Posterior vena cava (tissue), 2 donors: ENCODE measurements at regions not wholly inside any gene's neighbourhood (a gene's known extent, or its start where the extent isn't known, plus 50 kb on each side); places are given as distances from the start of the nearest gene placed in this dataset.

Experiments
- DNase-seq: peaks from one replicate; pipeline ENCODE4 v3.0.0-alpha.2; 2020; ENCODE audit warnings: low spot score
- intact Hi-C, 2 donors: fragments of 100-400 bp; cut with DNase I; formaldehyde crosslinking; loops; one replicate each; pipeline versions ENCODE4 v1.14.1 to v1.14.2; 2022 to 2023
- donor health status: DM: yes; HTN: yes; CAD: no.
- donor health status: DM: yes; HTN: yes; CAD: no.

DNA sequence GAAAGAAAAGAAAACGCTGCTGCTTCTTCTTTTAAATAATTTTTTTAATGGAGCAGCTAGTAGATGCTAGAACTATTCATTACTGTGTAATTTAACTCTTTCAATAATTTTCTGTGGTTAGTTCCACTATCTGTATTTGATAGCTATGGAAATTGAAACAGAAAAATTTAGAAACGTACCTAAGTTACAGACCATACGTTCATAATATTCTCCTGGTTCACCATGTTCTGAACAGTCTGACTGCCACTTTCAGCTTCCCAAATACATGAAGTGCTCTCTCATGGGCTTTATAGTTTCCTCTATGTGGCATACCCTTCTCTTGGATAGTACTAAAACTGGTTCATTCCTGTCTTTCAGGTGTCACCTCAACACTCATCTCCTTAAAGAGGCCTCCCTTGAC lies 508.0 kb downstream of the MDFIC start:
- intact Hi-C loops = no loop called here
- DNase-seq = no peak

DNA sequence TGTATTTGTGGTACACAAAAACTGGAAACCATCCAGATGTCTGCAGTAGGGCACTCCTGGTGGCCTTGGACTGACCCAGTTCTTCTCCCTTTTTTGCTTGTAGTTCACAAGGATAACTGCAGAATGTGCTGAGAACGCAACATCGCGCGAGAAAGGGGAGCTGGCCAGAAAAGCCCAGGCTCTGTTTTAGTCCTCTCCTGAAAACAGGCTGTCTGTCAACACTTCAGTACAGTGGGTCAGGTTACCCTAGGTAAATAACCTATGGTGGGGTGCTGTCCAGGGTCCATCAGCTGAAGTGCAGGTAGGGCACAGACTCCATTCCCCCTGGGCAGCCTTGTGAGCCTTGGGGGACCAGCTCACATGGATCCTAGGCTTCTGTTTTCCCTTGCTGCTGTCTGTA lies 495.8 kb downstream of the MDFIC start:
- DNase-seq = no peak
- intact Hi-C loops = loop anchor here in 1 of 2 donors (10.0 kb wide), 1 partner anchor 637 kb away; no protein-coding TSS in a partner anchor

- no peak for DNase-seq
- intact Hi-C loops = loop anchor here in 1 of 2 donors (10.0 kb wide), 1 partner anchor 644 kb away; no protein-coding TSS in a partner anchor
These were observed 489.2 kb downstream of the MDFIC start for GRCh38 chr7:115410972-115411686.

DNA sequence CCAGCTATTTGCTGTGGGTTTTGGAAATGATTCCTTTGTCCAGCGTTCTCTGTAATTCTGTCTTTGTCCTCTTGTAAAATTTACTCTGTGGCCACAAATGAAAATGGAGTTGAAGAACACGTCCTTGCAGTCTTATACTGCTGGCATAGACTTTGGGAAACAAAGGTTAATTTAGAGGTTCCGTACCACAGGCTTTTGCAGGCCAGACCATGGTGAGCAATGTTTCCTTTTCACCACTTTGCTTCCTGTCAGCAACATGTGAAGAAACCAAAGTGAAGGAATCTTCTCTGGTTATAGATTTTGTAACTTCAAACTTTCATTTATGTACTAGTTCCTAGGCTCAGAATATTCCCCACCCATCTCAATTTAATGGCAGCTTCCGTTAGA lies 488.5 kb downstream of the MDFIC start:
- intact Hi-C loops = loop anchor here in 1 of 2 donors (10.0 kb wide), 1 partner anchor 644 kb away; no protein-coding TSS in a partner anchor
- no peak for DNase-seq

DNA sequence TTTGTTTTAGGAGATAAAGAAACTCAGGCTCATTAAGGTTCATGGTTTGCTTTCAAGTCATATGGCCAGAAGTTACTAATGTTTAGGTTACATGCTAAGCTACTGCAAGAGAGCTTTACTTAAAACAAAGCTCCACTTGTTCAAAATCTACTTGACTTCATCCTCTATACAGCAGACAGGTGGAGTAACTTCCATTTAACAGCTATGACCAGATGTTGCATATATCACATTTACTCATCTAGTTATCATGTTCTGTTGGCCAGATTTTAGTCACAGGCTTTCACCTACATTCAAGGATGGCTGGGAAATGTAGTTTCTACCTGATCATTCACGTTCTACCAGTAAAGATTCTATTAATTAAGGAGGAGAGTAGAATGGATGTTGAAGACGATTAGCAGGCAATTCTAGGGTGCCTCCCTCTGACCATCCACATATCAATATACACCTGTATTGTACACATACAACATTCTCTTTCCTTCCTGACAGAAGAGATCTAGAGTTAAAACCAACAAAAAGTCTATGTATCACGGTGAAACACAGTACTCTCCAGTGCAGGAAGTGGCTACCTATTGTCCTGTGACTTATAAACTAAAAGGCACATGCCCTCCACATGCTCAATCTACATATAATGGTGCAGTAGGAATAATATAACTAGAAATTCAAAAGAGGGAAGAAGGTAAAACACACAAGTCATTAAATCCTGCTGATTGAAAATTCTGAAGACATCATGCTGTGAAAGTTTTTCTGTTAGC lies 488.0 kb downstream of the MDFIC start:
- intact Hi-C loops = loop anchor here in 1 of 2 donors (10.0 kb wide), 1 partner anchor 645 kb away; no protein-coding TSS in a partner anchor
- no peak for DNase-seq

DNA sequence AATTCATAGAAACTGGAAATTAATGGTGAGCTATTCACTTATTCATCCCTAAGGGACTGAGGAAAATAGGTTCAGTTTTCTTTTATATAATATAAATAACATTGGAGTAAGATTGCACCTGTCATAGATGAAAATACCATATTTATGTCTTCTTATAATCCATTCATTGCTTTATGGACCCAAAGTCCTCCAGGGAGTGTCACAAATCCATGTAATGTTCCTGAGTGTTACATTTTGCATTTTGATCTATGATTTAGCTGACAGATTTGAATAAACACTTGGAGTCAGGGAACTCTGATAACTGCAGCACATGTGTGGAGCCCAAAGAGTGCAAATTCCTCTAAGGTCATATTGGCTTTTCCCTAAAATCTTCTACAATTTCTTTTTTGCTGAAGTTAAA lies 484.3 kb downstream of the MDFIC start:
- intact Hi-C loops = no loop called here
- DNase-seq = no peak

DNA sequence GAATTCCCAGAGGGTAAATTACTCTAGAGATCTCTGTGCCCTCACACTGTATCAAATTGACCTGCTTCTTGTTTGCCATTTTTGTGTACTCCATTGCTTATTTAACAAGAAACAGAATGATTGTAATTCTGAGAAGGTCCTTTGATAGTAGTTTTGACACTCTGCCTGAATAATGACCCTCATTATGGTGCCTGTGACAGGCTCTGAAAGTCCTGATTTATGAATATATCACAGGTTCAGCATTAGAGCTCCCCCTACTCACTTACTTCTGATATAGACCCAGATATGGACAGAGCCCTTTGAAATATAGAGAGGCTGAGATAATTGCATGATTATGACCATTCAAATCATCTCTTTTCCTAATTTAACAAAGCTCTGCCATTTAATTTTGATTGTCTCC lies 465.2 kb downstream of the MDFIC start:
- intact Hi-C loops = no loop called here
- DNase-seq = no peak

DNA sequence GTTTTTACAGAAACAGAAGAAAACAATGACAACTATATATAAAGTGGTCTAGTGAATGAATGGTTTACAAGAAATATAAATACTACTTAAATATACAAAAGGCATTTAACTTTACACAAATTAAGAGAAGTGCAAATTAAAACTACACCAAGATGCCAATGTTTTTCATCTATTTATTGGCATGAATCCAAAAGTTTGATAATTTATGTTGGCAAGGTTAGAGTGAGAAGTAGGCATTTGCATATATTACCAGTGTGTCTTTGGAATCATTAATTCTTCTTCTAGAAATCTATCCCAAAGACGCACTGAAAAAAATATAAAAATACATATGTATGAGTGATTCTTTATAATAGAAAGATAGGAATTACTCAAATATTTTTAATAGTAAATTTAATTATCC lies 457.4 kb downstream of the MDFIC start:
- DNase-seq = no peak
- intact Hi-C loops = no loop called here

GRCh38 chr7:115368998-115369397 lies 447.1 kb downstream of the MDFIC start:
- intact Hi-C loops = no loop called here
- no peak for DNase-seq

DNA sequence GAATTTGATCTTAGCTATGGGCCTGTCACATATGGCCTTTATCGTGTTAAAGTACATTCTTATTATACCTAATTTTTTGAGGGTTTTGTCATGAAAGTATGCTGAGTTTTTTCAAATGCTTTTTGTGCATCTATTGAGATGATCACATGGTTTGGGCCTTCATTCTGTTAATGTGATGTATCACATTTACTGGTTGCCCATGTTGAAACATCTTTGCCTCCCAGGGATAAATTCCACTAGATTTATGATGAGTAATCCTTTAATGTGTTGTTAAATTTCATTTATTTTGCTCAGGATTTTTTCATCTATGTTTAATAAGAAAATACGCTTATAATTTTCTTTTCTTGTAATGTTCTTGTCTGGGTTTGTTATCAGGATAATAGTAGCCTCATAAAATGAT lies 442.0 kb downstream of the MDFIC start:
- intact Hi-C loops = no loop called here

DNA sequence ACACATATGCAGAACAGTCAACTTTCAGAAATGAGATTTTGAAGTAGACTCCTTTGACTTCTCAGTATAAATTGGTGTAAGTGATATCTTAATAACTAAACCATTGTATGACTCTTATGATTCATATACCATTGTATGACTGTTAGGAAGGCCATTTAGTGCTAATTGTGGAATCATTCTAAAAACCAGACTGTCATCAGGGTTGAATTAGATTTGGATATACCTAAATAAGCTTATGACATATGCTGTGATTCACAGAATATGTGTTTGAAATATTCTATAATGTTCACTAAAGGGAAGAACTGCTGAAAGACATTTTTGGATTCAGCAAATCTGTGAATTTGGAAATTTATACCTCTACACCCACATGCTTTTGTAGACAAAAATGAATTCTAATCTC lies 438.1 kb downstream of the MDFIC start:
- intact Hi-C loops = no loop called here

More for the DNA sequence above, 442.0 kb downstream of the MDFIC start:
- no peak for DNase-seq

GRCh38 chr7:115359119-115359518 lies 437.2 kb downstream of the MDFIC start:
- no peak for DNase-seq
- intact Hi-C loops = no loop called here

More for the DNA sequence above, 438.1 kb downstream of the MDFIC start:
- DNase-seq = no peak

DNA sequence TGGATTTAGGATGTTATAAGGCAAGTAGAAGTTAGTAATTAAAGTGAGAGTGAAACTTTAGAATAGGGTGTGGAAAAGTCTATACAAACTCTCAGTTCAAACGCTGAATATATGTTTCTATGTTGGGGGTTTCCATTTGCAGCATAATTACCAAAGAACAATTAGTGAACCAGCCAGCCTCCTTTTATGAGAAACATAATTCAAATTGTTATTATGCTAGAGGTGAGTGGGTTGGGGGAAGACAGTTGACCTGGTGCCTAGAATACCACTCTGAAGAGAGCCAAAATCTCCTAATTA lies 435.8 kb downstream of the MDFIC start:
- intact Hi-C loops = no loop called here
- no peak for DNase-seq

- no peak for DNase-seq
- intact Hi-C loops = no loop called here
These were observed 435.3 kb downstream of the MDFIC start for GRCh38 chr7:115356999-115357702.

DNA sequence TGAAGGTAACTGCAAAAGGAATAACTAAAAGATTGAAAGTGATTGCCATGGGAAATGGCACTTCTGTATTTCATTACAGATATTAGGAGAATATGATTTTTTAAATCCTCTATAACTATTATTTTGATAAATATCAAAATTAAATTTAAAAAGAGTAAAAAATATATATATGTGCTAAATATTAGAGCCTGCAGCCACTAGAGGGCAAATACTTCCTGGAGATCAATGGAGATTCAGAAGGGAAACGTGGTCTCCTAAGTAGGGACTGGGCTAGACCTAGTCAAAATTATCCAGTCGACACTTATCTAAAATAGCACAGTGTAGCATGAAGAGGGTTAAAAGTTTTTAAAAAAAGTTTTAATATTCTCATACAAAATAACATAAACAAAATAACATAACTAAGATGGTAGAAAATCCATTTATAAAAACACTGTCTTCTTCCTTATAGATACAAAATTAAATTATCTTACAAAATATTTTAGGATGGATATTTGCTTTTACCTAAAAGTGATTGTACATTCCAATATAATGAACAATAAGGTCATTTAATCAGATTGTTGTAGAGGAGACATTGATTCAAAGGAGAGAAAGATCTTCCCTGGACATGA lies 434.3 kb downstream of the MDFIC start:
- no peak for DNase-seq
- intact Hi-C loops = no loop called here

DNA sequence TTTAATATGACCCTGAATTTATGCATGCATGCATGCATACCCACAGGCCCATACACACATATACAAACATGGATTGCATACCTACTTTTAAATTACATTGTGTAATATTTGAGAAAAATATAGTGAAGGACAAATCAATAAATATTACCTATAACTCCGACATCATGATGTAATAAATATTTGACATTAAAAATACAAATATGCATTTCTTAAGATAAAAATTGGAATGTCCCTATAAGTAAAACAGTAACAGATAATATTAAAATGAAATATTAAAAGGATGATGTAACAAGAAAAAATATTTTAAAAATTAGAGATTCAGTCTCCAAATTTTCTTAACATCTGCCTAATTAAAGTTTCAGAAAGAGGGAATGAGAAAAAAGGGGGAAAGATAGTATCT lies 433.0 kb downstream of the MDFIC start:
- intact Hi-C loops = no loop called here
- no peak for DNase-seq

DNA sequence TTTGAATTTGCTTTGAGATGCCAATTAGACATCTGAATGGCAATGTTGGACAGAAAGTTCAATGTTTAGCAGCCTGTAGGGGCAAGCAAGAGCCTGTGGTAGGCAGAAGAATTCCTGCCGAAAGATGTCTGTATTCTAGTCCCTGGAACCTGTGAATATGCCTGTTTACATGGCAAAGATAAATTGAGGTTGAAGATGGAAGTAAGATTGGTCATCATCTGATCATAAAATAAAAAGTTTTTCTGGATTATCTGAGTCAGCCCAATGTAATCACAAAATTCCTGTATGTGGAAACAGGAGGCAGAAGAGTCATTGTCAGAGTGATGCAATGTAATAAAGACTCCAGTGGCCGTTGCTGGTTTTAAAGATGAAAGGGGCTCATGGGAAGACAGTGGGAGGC lies 430.5 kb downstream of the MDFIC start:
- intact Hi-C loops = no loop called here
- no peak for DNase-seq

DNA sequence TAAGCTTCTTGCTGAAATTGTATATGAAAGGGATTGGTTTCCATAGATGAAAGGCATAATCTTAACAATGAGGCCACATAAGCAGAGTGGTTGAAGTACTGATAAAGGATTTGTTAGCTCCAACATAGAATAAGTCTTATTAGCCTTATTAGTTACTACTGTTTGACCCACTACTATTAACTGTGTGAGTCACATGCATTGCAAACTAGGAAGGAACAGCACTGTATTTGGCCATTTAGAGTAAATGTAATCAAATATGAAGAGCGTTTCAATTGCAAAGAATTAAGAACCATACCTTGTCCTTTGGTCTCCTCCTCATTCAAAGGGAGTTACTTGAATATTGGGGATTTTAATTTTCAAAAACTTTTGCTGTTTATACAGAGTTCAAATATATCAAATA lies 428.9 kb downstream of the MDFIC start:
- DNase-seq = no peak
- intact Hi-C loops = no loop called here

DNA sequence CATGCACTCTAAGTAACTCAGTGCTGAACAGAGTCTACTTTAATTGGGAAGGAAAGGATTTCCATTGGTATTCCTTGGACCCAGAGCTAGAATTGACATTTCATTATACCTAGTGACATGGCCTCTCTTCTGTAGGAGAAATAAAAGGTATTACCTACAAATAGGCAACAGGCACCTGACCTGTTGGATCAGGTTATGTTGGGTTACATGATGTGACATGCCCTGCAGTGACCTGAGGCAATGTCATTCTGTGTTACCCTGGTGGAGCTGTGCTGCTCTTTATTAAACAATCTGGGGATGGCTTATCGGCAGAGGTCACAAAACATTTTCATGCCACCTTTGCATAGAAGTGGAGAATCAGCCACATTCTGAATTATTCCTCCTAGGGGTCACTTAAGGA lies 427.7 kb downstream of the MDFIC start:
- intact Hi-C loops = no loop called here
- no peak for DNase-seq

DNA sequence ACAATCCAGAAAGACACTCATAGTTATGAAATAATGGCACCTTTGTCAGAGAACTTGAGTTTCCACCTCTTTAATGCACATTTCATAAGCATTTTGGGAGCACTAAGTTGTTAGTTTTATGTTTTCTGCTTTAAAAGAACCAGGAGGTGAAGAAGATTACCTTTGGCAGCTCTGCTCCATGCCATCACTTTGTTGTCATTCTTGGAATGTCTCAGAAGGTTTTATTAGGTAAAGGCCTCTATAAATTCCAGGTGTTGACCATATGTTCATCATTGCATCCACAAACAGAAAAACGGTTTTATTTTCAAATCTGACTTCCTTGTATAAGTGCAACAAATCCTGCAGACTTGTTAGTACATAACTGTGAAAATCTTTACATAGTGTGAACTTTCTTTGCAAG lies 424.8 kb downstream of the MDFIC start:
- DNase-seq = no peak
- intact Hi-C loops = no loop called here
